Tongue (tissue), 1 donor: ENCODE measurements at regions not wholly inside any gene's neighbourhood (a gene's known extent, or its start where the extent isn't known, plus 50 kb on each side); places are given as distances from the start of the nearest gene placed in this dataset.

Source experiments
- DNase-seq: peaks from one replicate; pipeline ENCODE4 v3.0.0-alpha.2; 2015

DNA sequence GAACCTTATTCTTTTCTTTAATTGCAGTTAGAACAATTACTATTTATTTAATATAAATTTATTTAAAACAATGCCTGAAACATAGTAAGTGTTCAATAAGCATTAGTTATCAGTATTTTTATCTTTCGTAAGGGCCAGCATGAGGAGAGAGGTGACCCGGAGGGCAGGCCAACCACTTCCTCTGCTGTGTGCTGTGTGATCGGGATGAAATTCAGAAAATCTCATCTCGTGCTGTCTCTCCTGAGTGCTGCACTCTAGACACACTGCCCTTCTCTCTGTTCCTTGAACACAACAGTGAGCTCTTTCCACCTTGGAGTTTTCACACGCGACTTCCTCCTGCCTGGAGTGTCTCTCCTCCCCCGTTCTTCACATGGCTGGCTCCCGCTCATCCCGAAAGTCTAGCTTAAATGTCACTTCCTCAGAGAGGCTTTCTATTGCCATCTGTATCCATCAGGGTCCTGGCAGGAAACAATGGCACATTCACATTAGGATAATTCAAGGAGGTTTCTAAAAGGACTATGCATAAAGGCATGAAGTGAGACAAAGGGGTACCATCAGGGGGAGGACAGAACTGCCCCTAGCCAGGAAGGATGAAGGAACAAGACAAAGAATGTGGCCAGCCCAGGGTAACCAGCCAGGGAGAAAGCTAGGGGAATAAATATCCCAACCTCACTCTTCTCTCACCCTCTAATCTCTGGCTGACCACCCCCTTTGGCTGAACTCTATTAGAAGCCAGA is 142.6 kb upstream of the GJB5 start:
- no peak for DNase-seq

DNA sequence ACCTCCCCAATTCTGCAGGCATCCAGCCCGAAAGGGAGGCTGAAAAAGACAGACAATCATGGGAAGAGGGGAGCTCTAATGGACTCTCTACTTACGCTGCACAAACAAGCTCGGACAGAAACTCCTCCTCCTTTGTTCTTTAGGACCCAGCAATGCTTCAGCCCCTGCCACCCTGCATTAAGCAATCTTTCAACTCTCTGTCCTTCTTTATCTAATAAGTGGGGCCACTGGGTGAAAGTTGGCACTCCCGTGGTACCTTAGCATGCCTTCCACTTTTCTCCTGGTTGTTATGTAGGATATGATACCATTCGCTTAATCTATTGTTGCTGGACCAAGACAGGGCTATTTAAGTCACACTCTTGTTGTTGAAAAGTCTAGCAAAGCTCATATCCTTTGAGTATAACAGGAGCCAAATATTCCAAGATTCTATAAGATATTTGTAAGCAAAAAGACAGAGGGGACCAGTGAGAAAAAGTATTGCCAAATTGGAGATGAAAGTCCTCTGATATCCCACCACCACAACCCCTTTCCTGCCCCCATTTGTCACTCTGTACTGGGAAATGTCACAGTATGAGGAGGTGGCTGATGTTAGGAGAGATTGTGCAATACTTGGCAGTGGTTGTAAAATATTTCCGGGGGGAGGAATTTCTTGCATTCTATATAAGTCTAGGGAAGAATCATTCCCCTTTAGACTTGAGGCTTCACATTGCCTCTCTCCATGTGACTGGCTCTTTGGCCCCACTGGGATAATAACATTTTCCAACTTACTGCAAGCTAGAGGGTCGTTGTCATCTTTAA is 137.3 kb upstream of the GJB5 start:
- no peak for DNase-seq

DNA sequence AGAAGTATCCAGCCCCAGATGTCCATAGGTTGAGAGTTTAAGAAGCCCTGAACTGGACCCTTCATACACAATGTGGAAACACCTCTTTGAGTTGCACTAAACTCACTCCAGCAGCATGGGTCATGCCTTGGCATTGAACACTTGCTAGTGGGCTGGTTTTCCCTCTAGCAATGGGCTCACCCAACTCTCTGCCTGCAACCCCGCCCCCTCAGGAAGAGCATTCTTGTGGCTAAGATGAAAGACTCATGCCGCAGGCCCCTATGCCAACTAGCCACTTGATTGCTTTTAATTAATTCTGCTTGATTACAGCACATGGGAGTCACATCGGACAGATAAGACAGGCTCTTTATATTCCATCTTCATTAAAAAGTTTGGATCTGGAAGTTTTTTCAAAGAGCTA is 136.5 kb upstream of the GJB5 start:
- no peak for DNase-seq

DNA sequence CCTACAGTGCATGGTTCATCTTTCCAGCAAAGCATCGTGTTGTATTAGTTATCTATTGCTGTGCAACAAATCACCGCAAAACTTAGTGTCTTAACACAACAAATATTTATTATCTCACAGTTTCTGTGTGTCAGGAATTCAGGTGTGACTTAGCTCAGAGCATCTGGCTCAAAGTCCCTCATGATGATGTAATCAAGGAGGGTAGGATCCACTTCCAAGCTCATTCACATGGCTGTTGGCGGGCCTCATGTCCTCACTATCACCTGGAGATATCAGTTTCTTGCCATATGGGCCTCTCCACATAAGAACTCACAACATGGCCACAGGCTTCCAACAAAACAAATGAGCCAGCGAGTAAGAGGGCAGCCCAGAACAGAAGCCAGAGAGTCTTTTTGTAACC is 135.6 kb upstream of the GJB5 start:
- no peak for DNase-seq

DNA sequence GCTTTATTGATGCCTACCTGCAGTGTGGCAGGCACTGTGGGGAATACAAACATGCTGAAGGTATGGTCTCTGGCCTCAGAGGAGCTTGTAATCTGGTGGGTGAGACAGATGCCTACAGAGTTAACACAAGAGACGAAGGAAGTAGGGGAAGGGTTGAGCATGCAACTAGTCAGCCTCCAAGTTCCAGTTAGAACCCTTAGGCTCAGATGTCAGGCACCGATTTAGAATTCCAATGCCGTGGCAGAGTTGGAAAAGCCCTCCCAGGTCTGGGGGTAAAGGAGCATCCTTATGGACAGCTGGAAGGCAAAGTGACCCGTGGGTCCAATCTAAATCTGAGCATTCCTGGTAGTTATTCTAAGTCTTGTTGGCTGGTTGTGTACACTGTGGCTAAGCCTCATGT is 132.9 kb upstream of the GJB5 start:
- DNase-seq: no peak

DNA sequence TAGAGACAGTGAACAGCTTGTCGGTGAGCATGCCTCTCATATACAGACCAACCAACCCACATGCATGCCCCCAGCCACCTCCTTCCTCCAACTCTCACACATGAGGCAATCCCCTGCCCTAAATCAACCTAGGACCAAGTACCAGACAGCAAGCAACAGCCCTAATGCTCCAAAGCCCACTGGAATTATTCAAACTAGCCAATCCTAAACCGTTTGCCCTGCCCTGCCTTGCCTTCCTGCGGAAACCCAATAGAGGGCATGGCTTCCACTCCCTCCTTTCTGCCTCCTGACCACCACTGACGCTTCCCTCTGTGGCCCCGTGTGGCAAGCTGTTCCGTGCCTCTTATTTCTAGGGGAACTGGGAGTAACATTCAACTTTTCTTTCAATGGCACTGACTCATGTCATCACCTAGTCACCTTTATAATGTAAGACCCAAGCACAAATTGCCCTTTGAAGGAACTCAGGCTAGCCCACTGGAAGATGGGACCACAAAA is 129.3 kb upstream of the GJB5 start:
- no peak for DNase-seq

DNA sequence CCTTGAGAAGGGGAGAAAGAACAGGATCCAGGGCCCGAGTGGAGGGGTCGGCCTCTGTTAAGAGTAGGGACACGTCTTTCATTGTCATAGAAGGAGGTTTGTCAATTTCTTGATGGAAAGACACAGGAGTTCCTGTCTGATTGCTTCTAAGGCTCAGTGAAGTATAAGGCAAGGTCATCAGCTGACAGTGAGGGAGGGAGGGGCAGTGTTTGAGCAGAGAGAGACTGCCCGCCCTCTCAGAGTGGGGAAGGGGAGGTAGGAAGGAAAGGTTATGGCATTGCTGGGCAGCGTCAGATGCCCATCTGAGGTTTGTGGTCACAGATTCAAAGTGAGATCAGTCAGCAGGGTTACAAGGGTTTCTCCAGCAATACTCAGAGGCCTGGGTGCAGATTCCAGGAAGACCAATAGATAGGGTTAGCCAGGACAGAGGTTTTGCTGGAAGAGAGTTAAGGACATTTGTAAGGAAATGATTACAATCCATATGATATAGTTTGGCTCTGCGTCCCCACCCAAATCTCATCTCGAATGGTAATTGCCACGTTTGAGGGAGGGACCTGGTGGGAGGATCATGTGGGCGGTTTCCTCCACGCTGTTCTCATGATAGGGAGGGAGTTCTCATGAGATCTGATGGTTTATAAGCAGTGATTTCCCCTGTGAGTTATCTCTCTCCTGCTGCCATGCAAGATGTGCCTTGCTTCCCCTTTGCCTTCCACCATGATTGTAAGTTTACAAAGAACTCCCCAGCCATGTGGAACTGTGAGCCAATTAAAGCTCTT is 127.2 kb upstream of the GJB5 start:
- no peak for DNase-seq

DNA sequence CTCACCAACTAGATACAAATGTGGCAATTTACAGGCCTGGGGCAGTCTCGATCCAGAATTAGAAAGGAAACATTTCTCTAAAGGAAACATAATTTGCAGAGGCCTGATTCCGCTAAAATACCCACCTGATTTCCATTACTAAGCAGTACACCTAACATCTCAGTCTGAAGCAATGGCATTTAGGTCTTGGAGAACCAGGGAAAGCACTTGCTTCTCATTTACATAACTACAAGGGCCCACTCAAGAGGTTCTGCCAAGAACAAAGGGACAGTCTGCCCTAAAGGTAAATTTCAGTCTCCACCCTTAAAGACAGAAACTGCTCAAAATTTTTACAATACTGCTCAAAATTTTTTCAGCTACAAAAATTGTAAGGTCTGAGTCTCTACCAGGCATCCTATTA is 123.7 kb upstream of the GJB5 start:
- no peak for DNase-seq

DNA sequence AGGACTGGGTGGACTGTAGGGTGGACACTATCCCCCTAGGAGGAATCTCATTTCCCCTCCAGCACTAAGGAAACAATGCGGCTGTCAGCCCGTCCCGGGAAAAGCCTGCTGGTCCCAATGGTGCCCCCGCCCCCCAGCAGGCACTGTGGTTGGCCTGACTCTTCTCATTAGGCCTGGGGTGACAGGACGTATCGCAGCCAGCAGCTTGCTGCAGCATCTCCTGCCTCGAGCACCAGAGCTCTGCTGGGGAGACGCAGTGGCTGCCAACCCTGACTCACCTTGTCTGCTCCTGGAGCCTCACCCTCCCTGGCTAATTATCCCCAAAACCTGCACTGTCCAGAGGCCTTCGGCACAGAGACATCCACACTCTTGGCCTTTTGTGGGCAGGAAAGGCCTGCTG is 115.1 kb upstream of the GJB5 start:
- no peak for DNase-seq

DNA sequence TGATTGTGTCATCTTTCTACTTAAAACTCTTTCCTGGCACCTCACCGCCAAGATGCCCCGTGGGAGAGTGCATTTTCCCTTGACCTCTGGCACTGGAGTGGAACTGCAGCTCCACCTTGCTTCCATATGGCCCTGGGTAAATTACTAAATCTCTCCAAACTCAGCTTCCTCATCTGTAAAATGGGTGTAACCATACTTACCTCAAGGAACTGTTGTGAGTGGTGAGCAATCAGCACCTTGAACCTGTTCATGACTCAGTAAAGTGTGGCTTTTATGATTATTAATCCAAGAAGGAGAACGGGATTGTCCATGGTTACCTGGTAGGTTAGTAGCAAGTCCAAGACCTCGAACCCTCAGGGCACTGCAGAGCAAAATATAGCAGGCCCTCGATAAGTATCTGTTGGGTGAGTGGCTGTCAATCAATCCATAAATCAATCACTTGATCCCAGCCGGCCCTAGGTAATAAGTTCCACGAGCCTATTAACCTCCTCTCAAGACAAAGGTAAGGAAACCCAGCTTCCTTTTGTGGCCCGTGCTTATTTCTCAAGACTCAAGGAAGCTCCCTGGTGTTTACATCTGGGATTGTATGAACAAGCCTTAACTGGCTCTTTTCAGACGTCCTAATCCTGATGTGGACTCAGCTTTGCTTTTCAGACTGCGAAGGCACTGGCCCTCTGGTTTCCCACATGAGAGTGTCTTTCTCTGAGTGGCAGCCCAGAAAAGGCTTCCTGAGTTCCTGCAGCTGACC is 114.0 kb upstream of the GJB5 start:
- DNase-seq: no peak

DNA sequence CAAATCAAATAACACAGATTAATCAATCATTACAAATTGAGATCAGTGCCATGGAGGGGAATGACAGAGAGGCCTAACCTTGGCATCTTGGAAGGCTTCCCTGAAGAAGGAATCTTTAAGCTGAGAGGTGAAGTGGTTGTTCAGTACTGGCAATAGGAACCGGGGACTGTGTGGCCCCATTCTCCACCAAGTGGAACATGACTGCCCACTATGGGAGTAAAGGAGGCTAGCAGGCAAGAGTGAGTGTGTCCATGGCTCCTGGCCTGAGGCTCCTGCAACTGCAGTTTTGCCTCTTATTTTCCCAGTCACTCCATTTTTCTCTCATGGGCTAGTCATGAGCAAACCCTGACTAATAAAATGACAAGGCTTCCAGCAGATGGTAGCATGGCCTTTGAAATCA is 112.2 kb upstream of the GJB5 start:
- no peak for DNase-seq

DNA sequence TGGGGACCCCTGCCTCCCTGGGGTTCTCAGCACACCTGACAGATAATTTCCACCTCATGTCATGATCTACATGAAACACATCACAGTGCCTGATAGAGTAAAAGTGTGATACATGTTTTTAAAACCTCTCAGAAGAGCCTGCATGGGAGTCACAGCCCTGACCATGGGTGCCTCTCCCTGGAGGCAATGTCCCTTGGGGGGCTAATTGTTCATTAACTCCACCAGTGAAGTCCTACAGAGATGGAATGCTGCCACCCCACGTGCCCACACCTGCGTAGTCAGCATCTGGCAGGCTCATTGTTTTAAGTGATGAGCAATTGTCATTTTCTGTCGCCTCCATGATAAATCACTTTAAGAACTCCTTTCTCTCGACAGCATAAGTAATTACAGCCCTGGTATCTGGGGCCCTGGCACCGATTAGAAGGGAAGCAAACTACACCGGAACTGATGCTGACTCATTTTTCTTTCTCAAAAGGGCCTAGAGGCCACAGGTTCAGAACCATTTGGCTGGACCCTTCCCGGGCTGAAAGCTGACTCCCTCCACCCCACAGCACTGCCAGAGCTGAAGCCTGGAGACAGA is 109.6 kb upstream of the GJB5 start:
- DNase-seq: no peak

DNA sequence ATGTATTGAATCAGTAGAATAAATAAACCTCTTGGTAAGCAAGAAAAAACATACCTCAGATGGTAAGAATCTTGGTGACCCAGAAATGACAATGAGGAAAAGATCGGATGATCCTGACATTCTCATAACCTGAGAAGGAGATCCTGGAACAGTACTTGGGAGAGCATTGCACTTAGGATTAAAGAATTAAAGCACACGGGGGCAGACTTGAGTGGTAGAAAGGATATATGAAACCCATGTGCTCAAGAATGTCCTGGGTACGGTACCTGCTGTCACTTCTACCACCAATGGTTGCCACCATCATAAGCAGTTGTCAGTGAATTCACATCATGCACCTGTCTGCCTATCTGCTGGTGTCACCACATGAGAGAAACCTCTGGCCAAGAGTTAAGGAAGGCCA is 108.9 kb upstream of the GJB5 start:
- DNase-seq: no peak

DNA sequence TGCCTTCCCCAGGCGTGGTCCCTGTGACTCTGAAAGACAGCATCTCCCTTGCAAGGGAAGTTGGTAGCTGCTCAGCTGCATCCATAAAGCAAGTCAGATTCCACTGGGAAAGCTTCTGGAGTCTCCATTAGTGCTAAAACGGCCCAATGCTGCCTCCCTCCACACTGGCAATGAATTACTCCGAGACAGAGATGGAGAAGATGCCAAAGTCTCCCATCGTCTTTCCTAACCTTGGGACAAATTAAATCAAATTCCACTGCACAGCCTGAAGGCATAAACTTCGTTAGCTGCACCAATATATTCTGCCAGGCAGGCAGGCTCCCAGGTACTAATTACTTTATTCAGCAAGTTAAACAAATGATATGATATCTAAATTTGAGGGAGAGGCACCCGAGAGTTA is 106.3 kb upstream of the GJB5 start:
- DNase-seq: no peak

DNA sequence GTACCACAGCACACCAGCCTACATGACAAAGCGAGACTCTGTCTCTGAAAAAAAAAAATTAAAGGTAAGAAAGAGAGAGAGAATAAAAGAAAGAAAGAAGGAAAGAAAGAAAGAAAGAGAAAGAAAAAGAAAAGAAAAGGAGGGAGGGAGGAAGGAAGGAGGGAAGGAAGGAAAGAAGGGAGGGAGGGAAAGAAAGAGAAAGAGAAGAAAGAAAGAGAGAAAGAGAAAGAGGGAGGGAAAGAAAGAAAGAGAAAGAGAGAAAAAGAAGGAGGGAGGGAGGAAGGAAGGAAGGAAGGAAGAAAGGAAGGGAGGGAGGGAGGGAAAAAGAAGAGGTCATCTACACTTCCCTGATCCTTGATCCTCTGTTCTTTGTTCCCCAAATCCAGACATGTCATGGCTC is 104.8 kb upstream of the GJB5 start:
- no peak for DNase-seq

DNA sequence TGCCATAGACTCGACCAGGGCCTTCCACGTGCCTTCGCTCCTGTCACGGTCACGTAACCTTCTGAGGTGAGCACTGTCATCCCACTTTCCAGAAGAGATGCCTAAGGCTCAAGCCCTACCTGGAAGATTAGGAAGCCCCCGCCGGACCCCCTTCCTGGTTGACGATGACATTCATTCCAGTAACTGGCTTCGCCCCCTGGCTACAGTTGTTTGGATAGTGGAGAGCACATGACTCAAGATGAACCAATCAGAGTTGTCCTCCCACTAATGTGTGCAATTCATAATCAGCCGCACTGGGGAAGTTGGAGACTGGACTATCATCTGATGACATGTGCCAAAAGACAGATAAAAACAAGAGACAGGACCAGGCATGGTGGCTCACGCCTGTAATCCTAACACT is 104.0 kb upstream of the GJB5 start:
- no peak for DNase-seq

DNA sequence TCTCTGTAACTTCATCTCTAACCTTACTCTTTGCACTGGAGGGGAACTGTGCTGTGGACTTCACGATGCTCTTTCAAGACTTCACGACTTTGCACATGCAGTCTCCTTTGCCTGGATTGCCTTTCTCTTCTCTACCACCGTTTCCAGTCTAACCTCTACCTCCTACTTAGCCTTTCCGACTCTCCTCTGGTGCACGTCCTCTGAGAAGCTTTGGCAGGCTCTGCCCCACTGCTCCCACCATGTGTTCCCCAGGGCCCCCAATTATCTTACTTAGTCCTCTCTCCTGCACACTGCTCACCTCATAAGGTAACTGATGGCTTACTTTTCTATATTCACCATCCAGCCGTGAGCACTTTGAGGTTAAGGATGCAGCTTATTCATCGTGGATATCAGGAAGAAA is 101.7 kb upstream of the GJB5 start:
- DNase-seq: no peak

DNA sequence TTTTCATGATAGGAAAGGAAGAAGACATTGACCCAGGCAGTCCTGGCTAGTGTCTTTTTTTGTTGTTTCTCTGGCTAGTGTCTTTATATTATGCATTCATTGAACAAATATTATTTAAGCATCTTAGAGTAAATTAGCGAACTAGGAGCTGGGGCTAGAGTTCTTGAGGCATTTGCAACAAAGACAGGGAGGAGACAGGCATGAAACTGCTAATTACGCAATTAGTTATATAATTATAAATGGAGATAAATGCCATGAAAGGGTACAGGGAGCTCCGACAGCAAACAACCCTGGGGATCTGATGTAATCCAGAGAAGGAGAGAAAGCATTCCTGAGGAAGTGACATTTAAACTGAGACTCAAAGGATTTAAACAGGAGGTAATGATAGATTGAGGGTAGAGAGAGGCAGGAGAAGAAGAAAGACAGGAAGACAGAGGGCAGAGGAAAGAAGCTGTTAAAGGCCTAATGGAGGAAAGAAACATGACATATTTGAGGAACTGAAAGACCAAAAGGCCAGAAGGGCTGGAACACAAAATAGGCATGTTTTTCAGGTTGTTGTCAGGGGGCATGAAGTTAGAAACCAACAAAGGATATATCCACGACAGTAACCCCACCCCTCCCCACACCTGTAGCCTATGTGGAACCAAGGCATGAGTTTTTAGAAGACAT is 99.5 kb upstream of the GJB5 start:
- no peak for DNase-seq

DNA sequence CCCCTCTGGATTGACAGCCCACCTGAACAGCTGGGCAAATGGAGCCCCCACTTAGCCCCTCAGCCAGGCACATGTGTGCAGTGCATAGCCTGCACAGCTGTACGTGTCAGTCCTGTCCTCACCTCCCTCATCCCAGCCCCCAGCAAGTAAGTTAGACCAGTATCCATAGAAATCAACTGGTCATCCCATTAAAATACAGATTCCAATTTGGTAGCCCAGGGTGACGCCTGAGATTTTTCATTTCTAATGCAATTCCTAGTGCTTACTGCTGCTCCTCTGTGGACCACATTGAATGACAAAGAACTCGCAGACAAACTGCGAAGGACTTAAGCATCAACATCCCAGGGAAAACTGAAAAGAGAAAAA is 99.0 kb upstream of the GJB5 start:
- DNase-seq: no peak

DNA sequence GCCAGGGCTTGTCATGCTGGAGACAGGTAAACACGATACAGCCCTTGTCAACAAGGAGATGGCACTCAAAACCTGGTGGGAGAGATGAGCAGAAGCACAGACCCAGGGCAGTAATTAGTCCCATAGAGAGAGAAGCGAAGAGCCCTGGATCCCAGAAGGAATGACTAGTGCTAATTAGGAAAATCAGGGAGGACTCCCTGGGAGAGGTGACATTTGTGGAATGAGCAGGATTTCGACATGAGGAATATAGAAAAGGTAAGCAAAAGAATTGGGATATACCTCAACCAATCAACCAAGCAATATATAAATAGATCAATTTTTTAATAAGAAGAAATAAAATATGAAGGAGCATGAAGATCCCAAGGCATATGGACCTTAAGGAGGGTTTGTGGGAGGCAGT is 98.5 kb upstream of the GJB5 start:
- DNase-seq: no peak

DNA sequence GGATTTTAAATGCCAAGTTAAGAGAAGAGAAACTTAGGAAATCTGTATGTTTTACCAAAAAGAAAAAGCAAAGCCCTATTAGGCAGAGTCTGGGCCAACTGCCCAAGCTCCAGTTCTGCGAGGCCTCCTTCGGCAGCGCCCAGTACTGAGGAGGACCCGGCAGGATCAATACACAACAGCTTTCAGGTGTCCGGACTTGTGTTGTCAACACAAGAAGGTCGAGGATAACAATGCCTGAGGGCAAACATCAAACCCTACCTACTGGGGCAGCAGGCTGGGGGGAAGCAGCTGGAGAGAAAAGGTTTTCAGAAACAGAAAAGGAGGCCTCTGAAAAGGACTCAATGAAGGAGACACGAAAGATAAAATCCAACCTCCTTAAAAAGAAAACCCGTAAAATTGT is 98.1 kb upstream of the GJB5 start:
- no peak for DNase-seq

DNA sequence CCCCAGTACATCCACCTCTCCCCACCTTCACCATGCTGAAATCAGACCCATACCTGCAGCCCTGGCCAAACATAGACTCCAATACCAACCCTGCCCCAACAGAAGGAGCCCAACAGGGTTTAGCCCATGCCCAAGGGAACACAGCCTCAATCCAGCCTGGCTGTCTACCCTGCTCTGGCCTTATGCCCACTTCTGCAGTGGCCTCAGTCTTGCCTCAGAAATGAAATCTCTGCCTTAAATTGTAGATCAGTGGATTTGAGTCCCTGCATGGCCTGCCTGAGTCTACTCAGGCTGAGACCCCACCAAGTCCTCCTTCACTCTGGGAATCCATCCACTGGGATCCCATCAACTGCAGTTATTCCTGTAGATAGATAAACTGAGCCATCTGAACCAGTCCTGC is 97.6 kb upstream of the GJB5 start:
- DNase-seq: no peak
